ENCODE measurements at regions not wholly inside any gene's neighbourhood (a gene's known extent, or its start where the extent isn't known, plus 50 kb on each side); places are given as distances from the start of the nearest gene placed in this dataset.

- no peaks in the 10 kb centered on the region; a peak in 1 of 4 replicates for H3K4me1 ChIP-seq (ENCODE audit: control insufficient read depth in 1 of 2, insufficient read depth in 2 of 2, low read depth in 1 of 2, low read length in 1 of 2)
- H3K36me3 ChIP-seq (replicated peaks in 1 of 2; ENCODE audit: control insufficient read depth in 1 of 2, insufficient read depth in 2 of 2, low read length in 1 of 2) = no peaks in the 10 kb centered on the region
- TF ChIP-seq NRF1 (IDR thresholded peaks at IDR 0.05; ENCODE audit: low read depth, low read length) (no peak), TCF12 (IDR thresholded peaks at IDR 0.05) (no peak), GATA2 (CRISPR knock-in tag; IDR thresholded peaks at IDR 0.05) (no peak), SIN3A (IDR thresholded peaks at IDR 0.05; ENCODE audit: borderline replicate concordance, low read depth, low read length) (no peak), FOSL2 (IDR thresholded peaks at IDR 0.05; ENCODE audit: borderline replicate concordance, low read depth) (no peak), IRF3 (IDR thresholded peaks at IDR 0.05; ENCODE audit: low read depth, low read length) (no peak), RAD21 (IDR thresholded peaks at IDR 0.05; ENCODE audit: low read length) (no peak), EP300 (IDR thresholded peaks at IDR 0.05; ENCODE audit: borderline replicate concordance in 1 of 2, low read depth in 1 of 2, low read length in 1 of 2) (no peak), MEF2A (IDR thresholded peaks at IDR 0.05; ENCODE audit: borderline replicate concordance, low read depth) (no peak), ZBTB33 (IDR thresholded peaks at IDR 0.05; ENCODE audit: borderline replicate concordance, low read depth) (no peak), MAX (IDR thresholded peaks at IDR 0.05; ENCODE audit: low read depth) (no peak), ELF1 (IDR thresholded peaks at IDR 0.05) (no peak), RXRA (IDR thresholded peaks at IDR 0.05; ENCODE audit: borderline replicate concordance, low read depth) (no peak), NFIC (IDR thresholded peaks at IDR 0.05; ENCODE audit: borderline replicate concordance) (no peak), RCOR1 (IDR thresholded peaks at IDR 0.05; ENCODE audit: low read length) (no peak), FOXJ3 (CRISPR knock-in tag; IDR thresholded peaks at IDR 0.05) (no peak)
- no peak overlapping the region for H3K4me2 ChIP-seq
- no peaks in the 10 kb centered on the region for H3K27me3 ChIP-seq (ENCODE audit: insufficient read depth)
- H2AFZ ChIP-seq (ENCODE audit: low read depth) = no peak overlapping the region
- CTCF ChIA-PET = no interaction called here
- no peak overlapping the region for H3K4me3 ChIP-seq (ENCODE audit: low read depth in 2 of 2, low read length in 1 of 2)
- no peaks in the 10 kb centered on the region for H3K79me2 ChIP-seq (ENCODE audit: insufficient read depth)
- H4K20me1 ChIP-seq (ENCODE audit: insufficient read depth) = no peaks in the 10 kb centered on the region
- H3F3A ChIP-seq (replicated peaks; ENCODE audit: insufficient read depth) = no peaks in the 10 kb centered on the region
- 79% methylated on average over 4 of the region's 4 CpGs for WGBS (ENCODE audit: low lambda C conversion rate)
- H3K27ac ChIP-seq (ENCODE audit: low read depth in 2 of 2, low read length in 1 of 2) = no peak overlapping the region
- DNase-seq = no peak
- no peak overlapping the region for H3K9ac ChIP-seq
- H3K9me2 ChIP-seq = no peaks in the 10 kb centered on the region
- no peaks in the 10 kb centered on the region for H3K9me3 ChIP-seq
- POLR2A ChIA-PET = no interaction called here
Measured at GRCh38 chr12:114958538-114958937, 274.6 kb upstream of the TBX3 start.

- WGBS (ENCODE audit: low lambda C conversion rate) = 93% methylated on average over 5 of the region's 5 CpGs
- H3K9ac ChIP-seq = no peak overlapping the region
- POLR2A ChIA-PET = no interaction called here
- H3K9me3 ChIP-seq = no peaks in the 10 kb centered on the region
- H3K4me2 ChIP-seq = no peak overlapping the region
- CTCF ChIA-PET = no interaction called here
- H4K20me1 ChIP-seq (ENCODE audit: insufficient read depth) = no peaks in the 10 kb centered on the region
- H3K36me3 ChIP-seq (replicated peaks in 1 of 2; ENCODE audit: control insufficient read depth in 1 of 2, insufficient read depth in 2 of 2, low read length in 1 of 2) = no peaks in the 10 kb centered on the region
- H2AFZ ChIP-seq (ENCODE audit: low read depth) = no peak overlapping the region
- no peaks in the 10 kb centered on the region; a peak in 1 of 4 replicates for H3K4me1 ChIP-seq (ENCODE audit: control insufficient read depth in 1 of 2, insufficient read depth in 2 of 2, low read depth in 1 of 2, low read length in 1 of 2)
- no peaks in the 10 kb centered on the region for H3K79me2 ChIP-seq (ENCODE audit: insufficient read depth)
- H3F3A ChIP-seq (replicated peaks; ENCODE audit: insufficient read depth) = no peaks in the 10 kb centered on the region
- TF ChIP-seq GATA2 (CRISPR knock-in tag; IDR thresholded peaks at IDR 0.05) (no peak), NRF1 (IDR thresholded peaks at IDR 0.05; ENCODE audit: low read depth, low read length) (no peak), YY1 (IDR thresholded peaks at IDR 0.05; ENCODE audit: low read depth) (no peak), GABPA (IDR thresholded peaks at IDR 0.05; ENCODE audit: low read depth) (no peak), EP300 (IDR thresholded peaks at IDR 0.05; ENCODE audit: borderline replicate concordance in 1 of 2, low read depth in 1 of 2, low read length in 1 of 2) (no peak), IRF3 (IDR thresholded peaks at IDR 0.05; ENCODE audit: low read depth, low read length) (no peak), FOXJ3 (CRISPR knock-in tag; IDR thresholded peaks at IDR 0.05) (no peak), MXI1 (IDR thresholded peaks at IDR 0.05; ENCODE audit: low read depth, low read length) (no peak), ZBTB33 (IDR thresholded peaks at IDR 0.05; ENCODE audit: borderline replicate concordance, low read depth) (no peak)
- H3K4me3 ChIP-seq (ENCODE audit: low read depth in 2 of 2, low read length in 1 of 2) = no peak overlapping the region
- H3K27me3 ChIP-seq (ENCODE audit: insufficient read depth) = no peaks in the 10 kb centered on the region
- no peak overlapping the region for H3K27ac ChIP-seq (ENCODE audit: low read depth in 2 of 2, low read length in 1 of 2)
- H3K9me2 ChIP-seq = no peaks in the 10 kb centered on the region
- DNase-seq = no peak
Measured at GRCh38 chr12:114957225-114957624, 273.2 kb upstream of the TBX3 start.

All from SK-N-SH (cell line).